Stimulated activated CD8-positive, alpha-beta memory T cell treated with anti-CD3 and anti-CD28 coated beads, Interleukin-4, amount 100 ng/mL, for 48 hours (primary cell): ENCODE measurements at regions not wholly inside any gene's neighbourhood (a gene's known extent, or its start where the extent isn't known, plus 50 kb on each side); places are given as distances from the start of the nearest gene placed in this dataset.
"Not testable (repeated sequence)": the region's sequence is repeated elsewhere in the genome, so short reads cannot be mapped to it uniquely, and the experiment has no call there.

Source experiments
- DNase-seq: peaks from one replicate; pipeline ENCODE4 v3.0.0-alpha.2; 2020

DNA sequence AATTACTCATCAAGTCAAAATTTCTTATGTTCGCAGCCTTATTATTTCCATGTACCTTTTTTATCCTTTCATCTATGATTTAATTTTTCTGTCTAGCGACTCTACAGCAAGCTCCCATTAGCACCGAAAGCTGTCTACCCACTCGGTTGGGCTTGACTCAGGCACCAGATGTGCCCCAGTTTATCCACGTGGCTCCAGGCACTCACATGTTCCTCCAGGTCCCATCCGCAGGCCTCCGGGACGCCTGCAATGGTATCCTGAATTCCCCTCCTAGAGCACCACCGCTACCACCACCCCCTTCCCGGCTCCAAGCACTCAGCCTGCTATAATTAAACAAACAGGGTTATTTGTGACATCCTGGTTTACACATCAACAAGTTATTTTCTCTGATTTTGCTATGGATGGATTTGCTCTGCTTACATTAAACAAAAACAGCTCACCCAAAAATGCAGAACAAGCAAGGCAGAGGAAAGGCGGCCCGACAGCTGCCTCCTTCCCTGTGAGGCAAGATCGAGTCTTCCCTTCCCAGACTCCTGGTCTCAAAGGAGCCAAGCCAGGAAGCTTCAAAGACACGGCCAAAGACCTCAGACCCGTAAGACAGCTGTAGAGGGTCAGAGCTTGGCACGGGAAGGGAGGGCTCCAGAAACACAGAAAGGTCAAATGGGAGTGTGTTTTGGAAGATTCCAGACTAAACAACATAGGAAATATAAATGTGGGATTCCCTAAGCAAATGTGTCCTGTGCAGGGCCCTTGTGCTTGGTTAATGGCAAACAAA, 253.8 kb downstream of the TTC8 start:
- DNase-seq, result no peak

DNA sequence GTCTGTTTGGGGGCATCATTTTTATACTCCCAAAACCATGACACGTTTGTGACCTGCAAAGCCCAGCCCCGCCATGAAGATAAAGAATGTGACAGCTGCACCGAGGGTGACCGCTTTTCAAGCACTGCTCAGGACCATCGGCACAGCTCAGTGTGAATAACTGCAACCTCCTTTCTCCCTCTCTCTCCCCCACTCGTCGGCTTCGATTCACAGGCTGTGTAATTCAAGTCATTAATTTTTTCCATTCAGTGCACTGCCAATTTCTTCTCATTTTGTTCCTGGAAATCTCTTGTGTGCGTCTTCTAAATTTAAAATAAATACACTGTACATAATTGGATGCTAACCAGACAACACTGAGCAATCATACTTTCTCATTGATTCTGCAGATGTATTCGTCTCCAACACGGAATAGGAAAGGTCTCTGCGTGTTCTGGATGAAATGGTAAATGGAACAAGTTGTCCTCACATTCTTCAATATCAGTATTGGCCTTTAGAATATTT, 260.8 kb downstream of the TTC8 start:
- no peak for DNase-seq

DNA sequence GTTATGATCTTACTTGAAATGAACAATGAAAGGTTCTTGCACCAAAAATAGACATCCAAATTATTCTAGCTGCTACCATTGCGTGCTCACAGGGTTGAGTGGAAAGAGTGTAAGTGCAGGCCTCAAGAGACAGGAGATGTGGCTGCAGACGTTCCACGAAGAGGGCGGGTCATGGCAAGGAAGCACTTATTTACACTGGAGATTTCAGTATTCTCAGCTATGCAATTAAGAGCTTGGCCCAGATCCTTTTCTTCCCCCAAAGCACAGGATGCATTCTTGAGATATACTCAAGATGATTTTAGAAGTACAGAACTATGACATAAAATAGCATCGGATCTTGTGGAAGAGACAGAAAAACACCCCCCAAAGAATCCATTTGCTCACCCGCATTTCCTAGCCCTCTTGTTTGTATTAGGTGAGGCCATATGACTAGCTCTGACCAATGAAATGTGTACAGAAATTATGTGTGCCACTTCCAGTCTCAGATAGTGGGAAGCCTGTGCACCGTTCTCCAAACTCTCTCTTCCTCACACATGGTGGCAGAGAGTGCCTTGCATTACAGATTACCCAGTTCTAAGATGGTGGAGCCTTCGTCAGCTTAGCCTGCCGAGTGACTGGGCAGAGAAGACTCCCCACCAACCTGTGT, 261.4 kb downstream of the TTC8 start:
- DNase-seq, result no peak

DNA sequence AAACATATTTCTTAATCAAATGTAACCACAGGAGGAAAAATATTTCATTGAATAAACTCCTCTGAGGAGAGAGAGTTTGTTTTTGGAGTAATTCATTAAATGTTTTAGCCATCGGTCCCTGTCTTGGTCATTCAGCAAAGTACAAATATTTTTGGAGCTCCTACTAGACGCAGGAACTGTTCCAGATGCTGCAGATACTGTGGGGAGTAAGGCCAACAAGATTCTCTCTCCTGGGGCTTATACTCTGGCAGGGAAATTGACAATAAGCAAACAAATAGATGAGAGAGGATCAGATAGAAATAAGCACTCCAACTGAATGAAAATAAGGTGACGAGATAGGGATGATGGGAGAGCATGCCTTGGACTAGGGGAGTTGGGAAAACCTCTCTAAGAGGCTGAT, 264.1 kb downstream of the TTC8 start:
- no peak for DNase-seq

DNA sequence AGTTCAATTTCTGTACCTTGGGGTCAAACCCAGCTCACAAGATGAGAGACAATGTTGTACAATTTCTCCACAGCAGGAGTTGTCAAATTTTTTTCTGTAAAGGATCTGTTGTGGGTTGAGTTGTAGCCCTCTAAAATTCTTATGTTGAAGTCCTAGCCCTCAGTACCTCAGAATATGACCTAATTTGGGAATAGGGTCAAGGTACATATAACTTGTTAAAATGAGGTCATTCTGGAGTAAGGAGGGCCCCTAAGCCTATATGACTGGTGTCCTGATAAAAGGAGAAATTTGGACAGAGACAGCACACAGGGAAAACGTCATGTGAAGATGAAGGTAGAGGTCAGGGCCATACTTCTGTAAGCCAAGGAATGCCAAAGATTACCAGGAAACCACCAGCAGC, 264.9 kb downstream of the TTC8 start:
- DNase-seq, result no peak

DNA sequence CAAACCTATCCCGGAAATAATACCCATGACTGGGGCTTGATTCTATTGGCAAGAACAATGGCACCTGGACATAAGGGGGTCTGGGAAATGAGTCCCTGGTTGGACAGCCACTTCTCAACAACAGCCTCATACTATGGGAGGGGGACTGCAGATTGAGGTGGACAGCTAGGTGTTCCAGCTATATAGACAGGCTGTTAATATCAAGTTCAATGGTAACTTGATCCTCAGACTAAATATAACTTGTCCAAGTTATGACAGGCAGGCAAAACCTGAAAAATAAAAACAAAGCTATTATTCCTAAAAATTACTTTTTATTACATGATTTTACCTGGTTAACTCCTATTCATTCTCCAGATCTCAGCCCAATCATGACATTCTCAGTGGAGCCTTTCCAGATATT, 267.3 kb downstream of the TTC8 start:
- DNase-seq, result no peak

DNA sequence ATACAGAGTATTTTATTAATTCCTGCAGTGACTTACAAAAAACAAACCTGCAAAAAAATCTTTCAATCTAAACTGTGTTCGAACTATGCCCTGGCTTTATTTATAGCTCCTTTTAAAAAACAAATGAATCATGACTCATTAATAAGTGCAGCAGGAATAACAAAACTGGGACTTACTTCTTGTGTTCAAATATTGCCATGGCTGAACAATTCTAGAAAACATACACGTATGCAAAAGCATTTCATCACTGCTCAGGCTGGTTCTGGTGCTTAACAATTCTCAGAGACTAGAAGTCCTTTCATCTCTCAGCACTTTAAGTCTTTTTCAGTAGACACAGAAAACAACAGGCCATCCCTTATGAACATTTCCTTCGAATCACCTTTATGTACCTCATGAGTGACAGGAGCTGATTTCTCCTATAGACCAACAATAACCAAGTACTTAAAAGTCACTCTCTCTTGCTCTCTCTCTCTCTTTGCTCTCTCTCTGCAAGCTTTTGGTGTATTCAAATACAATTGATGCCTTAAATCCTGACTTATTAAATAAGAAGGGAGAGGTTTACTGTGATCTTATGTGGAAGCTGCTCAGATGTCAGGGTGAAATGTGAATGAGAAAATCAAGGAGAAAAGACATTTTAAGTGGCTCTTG, 268.8 kb downstream of the TTC8 start:
- DNase-seq, result no peak

DNA sequence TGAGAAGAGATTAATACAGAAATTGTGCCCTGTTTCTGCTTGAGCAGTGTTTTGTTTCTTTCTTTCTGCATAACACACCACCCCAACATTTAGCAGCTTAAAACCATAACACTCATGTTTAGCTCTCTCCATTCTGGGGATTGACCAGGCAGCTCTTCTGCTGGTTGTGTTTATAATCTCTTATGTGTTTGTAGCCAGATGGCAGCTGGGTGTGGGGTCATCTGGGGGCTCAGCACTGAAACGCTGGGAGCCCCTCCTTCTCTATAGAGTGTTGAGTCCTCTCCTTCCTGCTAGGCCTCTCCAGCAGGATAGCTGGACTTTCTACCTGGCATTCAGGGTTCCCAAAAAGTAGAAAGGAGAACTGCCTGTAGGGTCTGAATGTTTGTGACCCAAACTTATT, 270.6 kb downstream of the TTC8 start:
- no peak for DNase-seq

DNA sequence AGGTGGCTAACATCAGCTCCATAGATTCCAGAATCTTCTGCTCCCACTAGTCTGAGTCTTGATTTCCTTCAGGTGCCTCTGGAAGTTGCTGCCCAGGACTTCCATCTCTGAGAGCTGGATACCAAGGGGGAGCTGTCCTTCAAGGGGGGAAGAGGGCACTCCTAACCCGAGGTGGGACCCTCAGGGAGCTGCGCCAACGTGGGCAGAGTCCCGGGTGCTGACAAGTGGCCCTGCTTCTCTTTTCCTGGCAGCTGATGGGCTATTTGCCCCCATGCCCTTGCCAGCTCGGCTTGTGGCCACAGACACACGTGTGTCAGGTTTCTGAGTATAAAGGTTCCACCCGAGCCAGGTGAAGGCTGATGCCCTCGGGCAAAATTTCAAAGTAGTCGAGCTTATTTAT, 272.5 kb downstream of the TTC8 start:
- no peak for DNase-seq

DNA sequence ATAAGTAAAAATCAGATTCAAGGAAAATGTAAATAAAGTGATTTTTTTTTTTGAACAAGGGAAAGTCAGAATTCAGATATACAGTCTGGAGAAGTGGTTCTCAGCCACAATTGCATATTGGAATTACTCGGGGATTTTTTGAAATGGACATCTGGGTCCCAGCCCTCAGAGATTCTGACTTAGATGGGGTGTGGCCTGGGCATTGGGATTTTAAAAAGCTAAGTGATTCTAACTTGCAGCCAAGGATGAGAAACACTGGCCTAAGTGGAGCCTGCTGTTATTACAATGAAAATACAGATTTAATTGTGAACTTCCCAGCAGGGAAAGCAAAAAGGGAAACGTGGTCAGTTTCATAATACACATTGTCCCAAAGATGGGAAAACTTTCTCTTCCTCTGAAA, 273.8 kb downstream of the TTC8 start:
- no peak for DNase-seq

DNA sequence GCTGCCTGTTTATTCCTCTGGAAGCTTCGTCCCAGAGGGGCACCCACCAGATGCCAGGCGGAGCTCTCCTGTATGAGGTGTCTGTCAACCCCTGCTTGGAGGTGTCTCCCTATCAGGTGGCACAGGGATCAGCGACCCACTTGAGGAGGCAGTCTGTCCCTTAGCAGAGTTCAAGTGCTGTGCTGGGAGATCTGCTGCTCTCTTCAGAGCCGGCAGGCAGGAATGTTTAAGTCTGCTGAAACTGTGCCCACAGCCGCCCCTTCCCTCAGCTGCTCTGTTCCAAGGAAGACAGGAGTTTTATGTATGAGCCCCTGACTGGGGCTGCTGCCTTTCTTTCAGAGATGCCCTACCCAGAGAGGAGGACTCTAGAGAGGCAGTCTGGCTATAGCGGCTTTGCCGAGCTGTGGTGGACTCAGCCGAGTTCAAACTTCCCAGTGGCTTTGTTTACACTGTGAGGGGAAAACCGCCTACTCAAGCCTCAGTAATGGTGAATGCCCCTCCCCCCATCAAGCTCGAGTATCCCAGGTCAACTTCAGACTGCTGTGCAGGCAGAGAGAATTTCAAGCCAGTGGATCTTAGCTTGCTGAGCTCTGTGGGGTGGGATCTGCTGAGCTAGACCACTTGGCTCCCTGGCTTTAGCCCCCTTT, 279.8 kb downstream of the TTC8 start:
- not testable (repeated sequence) for DNase-seq

DNA sequence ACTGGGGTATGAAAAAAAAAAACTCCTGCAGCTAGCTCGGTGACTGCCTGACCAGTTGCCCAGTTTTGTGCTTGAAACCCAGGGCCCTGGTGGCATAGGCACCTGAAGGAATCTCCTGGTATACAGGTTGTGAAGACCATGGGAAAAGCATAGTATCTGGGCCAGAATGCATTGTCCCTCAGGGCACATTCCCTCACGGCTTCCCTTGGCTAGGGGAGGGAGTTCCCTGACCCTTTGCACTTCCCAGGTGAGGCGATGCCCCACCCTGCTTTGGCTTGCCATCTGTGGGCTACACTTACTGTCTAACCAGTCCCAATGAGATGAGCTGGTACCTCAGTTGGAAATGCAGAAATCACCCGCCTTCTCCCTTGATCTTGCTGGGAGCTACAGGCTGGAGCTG, 280.4 kb downstream of the TTC8 start:
- not testable (repeated sequence) for DNase-seq
